OCI-LY3 (cell line): ENCODE measurements at regions not wholly inside any gene's neighbourhood (a gene's known extent, or its start where the extent isn't known, plus 50 kb on each side); places are given as distances from the start of the nearest gene placed in this dataset.

Experiments
- H2AFZ ChIP-seq: fragments of 200-600, 300-600 bp; shearing (Covaris generic); 2 replicates; pipeline ENCODE4 v1.6.0; 2014; ENCODE audit warnings: antibody characterized with exemption, low read depth, low read length
- H3K27ac ChIP-seq: fragments of 200-600, 300-600 bp; sonication (generic); 2 replicates; pipeline ENCODE4 v1.5.1; 2014; ENCODE audit warnings: mild to moderate bottlenecking, low read length, moderate library complexity, mixed read lengths
- H3K27me3 ChIP-seq: fragments of 200-600, 300-600 bp; sonication (generic); 2 replicates; pipeline ENCODE4 v1.6.1; 2014; ENCODE audit warnings: low read depth, low read length, mixed read lengths
- H3K36me3 ChIP-seq: fragments of 200-600, 300-600 bp; sonication (generic); replicated peaks from 2 replicates; pipeline ENCODE3; 2014; ENCODE audit warnings: low read depth, low read length, mixed read lengths
- H3K4me1 ChIP-seq: fragments of 300-600, 200-600 bp; sonication (generic); 2 replicates; pipeline ENCODE4 v1.6.1; 2014; ENCODE audit warnings: low read length, mixed read lengths
- H3K4me2 ChIP-seq: fragments of 200-600, 300-600 bp; sonication (generic); 2 replicates; pipeline ENCODE4 v1.6.1; 2014; ENCODE audit warnings: low read length, mixed read lengths
- H3K4me3 ChIP-seq: fragments of 300-600, 200-600 bp; sonication (generic); 2 replicates; pipeline ENCODE4 v1.5.1; 2014; ENCODE audit warnings: antibody characterized with exemption, mild to moderate bottlenecking, low read length, moderate library complexity
- H3K79me2 ChIP-seq: fragments of 300-600, 200-600 bp; shearing (Covaris generic); 2 replicates; pipeline ENCODE4 v1.6.1; 2014; ENCODE audit warnings: mild to moderate bottlenecking, low read length, mixed read lengths
- H3K9ac ChIP-seq: fragments of 300-600, 200-600 bp; shearing (Covaris generic); 2 replicates; pipeline ENCODE4 v1.6.0; 2014; ENCODE audit warnings: mild to moderate bottlenecking, low read length, moderate library complexity
- H3K9me3 ChIP-seq: fragments of 200-600, 300-600 bp; shearing (Covaris generic); 2 replicates; pipeline ENCODE4 v1.6.1; 2014; ENCODE audit warnings: low read length, mixed read lengths; ENCODE audit not compliant: insufficient read depth
- H4K20me1 ChIP-seq: fragments of 200-600, 300-600 bp; sonication (generic); 2 replicates; pipeline ENCODE4 v1.6.1; 2016; ENCODE audit warnings: low read length, mixed read lengths; ENCODE audit not compliant: insufficient read depth
- EZH2phosphoT487 ChIP-seq: fragments of 200-600 bp; shearing (Covaris generic); IDR thresholded peaks from 2 replicates; pipeline ENCODE4 v1.6.1; 2018; ENCODE audit warnings: antibody characterized with exemption, mixed run types, low read depth
- TF ChIP-seq, protein P1 (sequence below): fragments of 200-600, 300-600 bp; sonication (generic); IDR thresholded peaks from 2 replicates; pipeline ENCODE4 v1.5.1; 2014; ENCODE audit warnings: antibody characterized with exemption, low read length, low read depth

- H3K79me2 ChIP-seq = no peaks in the 10 kb centered on the region
- no peak for TF ChIP-seq EZH2phosphoT487
- TF ChIP-seq, protein P1, sequence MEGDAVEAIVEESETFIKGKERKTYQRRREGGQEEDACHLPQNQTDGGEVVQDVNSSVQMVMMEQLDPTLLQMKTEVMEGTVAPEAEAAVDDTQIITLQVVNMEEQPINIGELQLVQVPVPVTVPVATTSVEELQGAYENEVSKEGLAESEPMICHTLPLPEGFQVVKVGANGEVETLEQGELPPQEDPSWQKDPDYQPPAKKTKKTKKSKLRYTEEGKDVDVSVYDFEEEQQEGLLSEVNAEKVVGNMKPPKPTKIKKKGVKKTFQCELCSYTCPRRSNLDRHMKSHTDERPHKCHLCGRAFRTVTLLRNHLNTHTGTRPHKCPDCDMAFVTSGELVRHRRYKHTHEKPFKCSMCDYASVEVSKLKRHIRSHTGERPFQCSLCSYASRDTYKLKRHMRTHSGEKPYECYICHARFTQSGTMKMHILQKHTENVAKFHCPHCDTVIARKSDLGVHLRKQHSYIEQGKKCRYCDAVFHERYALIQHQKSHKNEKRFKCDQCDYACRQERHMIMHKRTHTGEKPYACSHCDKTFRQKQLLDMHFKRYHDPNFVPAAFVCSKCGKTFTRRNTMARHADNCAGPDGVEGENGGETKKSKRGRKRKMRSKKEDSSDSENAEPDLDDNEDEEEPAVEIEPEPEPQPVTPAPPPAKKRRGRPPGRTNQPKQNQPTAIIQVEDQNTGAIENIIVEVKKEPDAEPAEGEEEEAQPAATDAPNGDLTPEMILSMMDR = no peak
- H3K4me3 ChIP-seq = no peak overlapping the region
- peak overlapping the region; percentile 60; the same call in 1 of the 2 replicates for H2AFZ ChIP-seq
- no peaks in the 10 kb centered on the region for H3K9me3 ChIP-seq
- no peak overlapping the region for H3K4me2 ChIP-seq
- no peaks in the 10 kb centered on the region for H3K4me1 ChIP-seq
- H3K36me3 ChIP-seq = no peaks in the 10 kb centered on the region
- no peaks in the 10 kb centered on the region for H4K20me1 ChIP-seq
- no peaks in the 10 kb centered on the region for H3K27me3 ChIP-seq
- no peak overlapping the region for H3K9ac ChIP-seq
- no peak overlapping the region for H3K27ac ChIP-seq
These were observed 85.5 kb upstream of the TDRD3 start for GRCh38 chr13:60311527-60311926.

DNA sequence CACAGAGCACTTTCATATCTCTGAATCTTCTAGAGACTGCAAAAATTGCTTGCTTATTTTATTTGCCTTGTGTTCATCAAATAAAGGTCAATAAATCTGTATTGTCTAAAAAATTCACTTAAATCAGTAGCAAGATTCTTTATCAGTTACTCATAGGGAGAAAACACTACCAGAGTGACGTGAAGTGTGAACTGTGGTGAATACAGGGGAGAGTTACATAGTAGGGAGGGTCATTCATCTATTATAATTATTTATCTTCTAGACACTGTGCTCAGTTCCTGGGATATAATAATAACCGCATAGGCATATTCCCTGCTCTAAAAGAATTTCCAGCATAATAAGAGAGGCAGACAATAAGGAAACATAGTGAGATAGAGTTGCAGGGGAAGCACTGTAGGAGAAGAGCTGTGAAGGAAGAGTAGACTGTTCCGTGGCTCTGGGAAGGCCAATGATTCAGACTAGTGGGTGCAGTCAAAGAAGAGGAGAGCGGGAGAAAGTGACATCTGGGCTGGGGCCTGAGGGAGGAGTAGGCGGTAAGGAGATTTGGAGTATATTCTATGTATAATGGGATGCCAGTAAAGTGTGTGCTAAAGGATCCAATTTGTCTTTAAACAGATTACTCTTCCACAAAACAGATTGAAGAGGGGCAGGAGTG, 84.0 kb upstream of the TDRD3 start:
- H3K79me2 ChIP-seq = no peaks in the 10 kb centered on the region
- no peaks in the 10 kb centered on the region for H3K36me3 ChIP-seq
- no peak overlapping the region for H3K4me2 ChIP-seq
- no peak overlapping the region for H3K27ac ChIP-seq
- H4K20me1 ChIP-seq = no peaks in the 10 kb centered on the region
- TF ChIP-seq EZH2phosphoT487 = no peak
- TF ChIP-seq, protein P1 = no peak
- H3K27me3 ChIP-seq = peaks cover 9% of the 10 kb centered on the region
- no peaks in the 10 kb centered on the region for H3K9me3 ChIP-seq
- H3K4me3 ChIP-seq = no peak overlapping the region
- no peaks in the 10 kb centered on the region for H3K4me1 ChIP-seq
- H2AFZ ChIP-seq = no peak overlapping the region
- no peak overlapping the region for H3K9ac ChIP-seq

DNA sequence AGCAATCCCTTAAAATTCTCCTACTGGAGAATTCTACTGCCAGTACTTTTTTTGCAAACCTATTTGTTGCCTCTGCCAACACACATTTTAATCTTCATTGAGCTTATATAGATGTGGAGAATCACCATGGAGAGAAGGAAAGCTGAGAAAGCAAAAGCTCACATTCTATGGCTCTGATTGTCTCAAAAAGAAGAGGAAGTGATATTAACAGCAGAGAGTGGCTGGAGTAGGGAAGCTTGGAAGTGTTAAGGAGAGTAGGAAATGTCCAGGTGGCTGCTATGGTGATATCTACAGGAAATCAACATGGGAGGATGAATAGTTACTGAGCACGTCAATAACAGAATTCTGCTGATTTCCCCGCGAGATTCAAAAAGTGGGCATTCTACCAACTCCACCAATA, 78.8 kb upstream of the TDRD3 start:
- H3K36me3 ChIP-seq = no peaks in the 10 kb centered on the region
- H3K4me1 ChIP-seq = no peaks in the 10 kb centered on the region
- H4K20me1 ChIP-seq = no peaks in the 10 kb centered on the region
- no peaks in the 10 kb centered on the region for H3K9me3 ChIP-seq
- no peak overlapping the region for H2AFZ ChIP-seq
- no peaks in the 10 kb centered on the region for H3K79me2 ChIP-seq
- H3K4me2 ChIP-seq = no peak overlapping the region
- no peak overlapping the region for H3K4me3 ChIP-seq
- no peak overlapping the region for H3K9ac ChIP-seq
- H3K27me3 ChIP-seq = peaks cover 13% of the 10 kb centered on the region
- no peak overlapping the region for H3K27ac ChIP-seq
- no peak for TF ChIP-seq EZH2phosphoT487
- TF ChIP-seq, protein P1 = no peak

GRCh38 chr13:60324131-60324530, 72.9 kb upstream of the TDRD3 start:
- H2AFZ ChIP-seq = no peak overlapping the region
- peaks cover 14% of the 10 kb centered on the region for H3K4me1 ChIP-seq
- H3K27me3 ChIP-seq = no peaks in the 10 kb centered on the region
- H3K36me3 ChIP-seq = no peaks in the 10 kb centered on the region
- H3K27ac ChIP-seq = no peak overlapping the region
- H4K20me1 ChIP-seq = no peaks in the 10 kb centered on the region
- H3K79me2 ChIP-seq = no peaks in the 10 kb centered on the region
- H3K9me3 ChIP-seq = no peaks in the 10 kb centered on the region
- no peak overlapping the region for H3K9ac ChIP-seq
- no peak overlapping the region for H3K4me3 ChIP-seq
- TF ChIP-seq, protein P1 = no peak
- TF ChIP-seq EZH2phosphoT487 = no peak
- no peak overlapping the region for H3K4me2 ChIP-seq
